GM10266 (cell line): ENCODE measurements at regions not wholly inside any gene's neighbourhood (a gene's known extent, or its start where the extent isn't known, plus 50 kb on each side); places are given as distances from the start of the nearest gene placed in this dataset.
"Not testable (repeated sequence)": the region's sequence is repeated elsewhere in the genome, so short reads cannot be mapped to it uniquely, and the experiment has no call there.

ENCODE experiments used
- DNase-seq: peaks from one replicate; pipeline ENCODE4 v3.0.0; 2012; ENCODE audit errors: extremely low spot score
- CTCF ChIP-seq: IDR thresholded peaks from 2 replicates; pipeline ENCODE4 v1.5.1; 2012; ENCODE audit warnings: mild to moderate bottlenecking, low read depth; ENCODE audit not compliant: control insufficient read depth, insufficient read depth; ENCODE audit errors: missing control alignments

- no peak for TF ChIP-seq CTCF
- no peak for DNase-seq
These were observed 199.3 kb upstream of the LINGO1 start for GRCh38 chr15:77831986-77832385.

GRCh38 chr15:77830051-77830468 lies 197.3 kb upstream of the LINGO1 start:
- no peak for TF ChIP-seq CTCF
- DNase-seq, result no peak

- DNase-seq, result not testable (repeated sequence)
These were observed 196.6 kb upstream of the LINGO1 start for GRCh38 chr15:77829331-77829730.

- no peak for DNase-seq
- no peak for TF ChIP-seq CTCF
These were observed 195.1 kb upstream of the LINGO1 start for GRCh38 chr15:77827860-77828259.

GRCh38 chr15:77826006-77826695 lies 193.4 kb upstream of the LINGO1 start:
- no peak for DNase-seq
- TF ChIP-seq CTCF, result no peak

- no peak for DNase-seq
- TF ChIP-seq CTCF, result no peak
These were observed 192.8 kb upstream of the LINGO1 start for GRCh38 chr15:77825546-77825945.

- TF ChIP-seq CTCF, result no peak
- DNase-seq, result no peak
These were observed 192.5 kb upstream of the LINGO1 start for GRCh38 chr15:77825252-77825542.
